HG03175 (cell line): ENCODE measurements at regions not wholly inside any gene's neighbourhood (a gene's known extent, or its start where the extent isn't known, plus 50 kb on each side); places are given as distances from the start of the nearest gene placed in this dataset.
"Not testable (repeated sequence)": the region's sequence is repeated elsewhere in the genome, so short reads cannot be mapped to it uniquely, and the experiment has no call there.

Source experiments
- ATAC-seq: cut with Tn5 transposase; IDR thresholded peaks from one replicate; pipeline ENCODE4 v1.9.1; 2021; ENCODE audit warnings: mild to moderate bottlenecking, moderate library complexity; ENCODE audit not compliant: unreplicated experiment

DNA sequence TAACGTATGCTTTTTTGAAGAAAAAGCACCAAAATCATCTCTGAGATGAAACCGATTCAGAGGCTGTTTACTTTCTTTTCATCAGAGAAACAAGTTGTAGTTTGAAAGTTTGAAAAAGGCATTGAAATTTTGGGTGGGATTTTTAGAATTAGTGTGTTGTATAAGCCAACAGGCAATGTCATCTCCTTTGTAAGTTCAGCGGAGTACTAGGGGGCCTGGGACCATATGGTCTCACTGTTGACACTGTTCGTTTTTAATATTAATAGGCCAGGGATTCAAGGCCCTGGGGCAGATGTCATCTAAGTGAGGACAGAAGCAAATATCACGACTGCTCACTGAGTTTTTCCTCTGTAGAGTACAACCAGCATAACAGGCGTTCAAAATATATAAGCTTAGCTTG is 256.2 kb upstream of the RARB start:
- ATAC-seq = no peak

DNA sequence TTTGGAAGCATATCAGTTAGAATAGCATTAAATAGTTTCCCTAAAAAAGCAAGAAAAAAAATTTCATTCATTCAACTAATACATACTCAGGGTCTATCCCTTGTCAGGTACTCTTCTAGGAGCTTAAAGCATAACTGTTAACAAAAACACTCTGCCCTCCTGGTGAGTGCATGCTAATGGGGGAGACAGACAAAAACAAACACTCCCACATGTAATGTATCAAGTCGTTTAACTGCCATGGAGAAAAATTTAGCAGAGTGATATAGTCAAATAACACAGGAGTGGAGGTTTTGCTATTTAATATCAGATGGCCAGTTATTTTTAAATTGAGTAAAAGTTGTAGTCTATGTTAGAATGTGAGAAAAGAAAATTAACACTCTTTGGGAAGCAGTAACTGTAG is 254.5 kb upstream of the RARB start:
- ATAC-seq = no peak

DNA sequence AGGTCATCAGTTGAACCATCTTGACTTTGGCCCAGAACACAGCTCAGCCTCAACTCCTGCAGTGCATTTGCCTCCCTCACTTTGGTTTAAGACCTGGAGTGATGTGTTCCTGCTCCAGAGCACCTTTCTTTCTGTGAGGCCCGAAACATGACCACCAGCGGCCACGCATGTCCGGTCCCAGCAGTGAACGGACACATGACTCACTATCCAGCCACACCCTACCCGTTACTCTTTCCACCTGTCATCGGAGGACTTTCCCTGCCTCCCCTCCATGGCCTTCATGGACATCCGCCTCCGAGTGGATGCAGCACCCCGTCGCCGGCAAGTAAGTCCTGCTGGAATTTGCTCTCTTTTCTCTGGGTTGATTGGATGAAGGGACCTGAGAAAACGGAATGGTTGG is 253.8 kb upstream of the RARB start:
- no peak for ATAC-seq

DNA sequence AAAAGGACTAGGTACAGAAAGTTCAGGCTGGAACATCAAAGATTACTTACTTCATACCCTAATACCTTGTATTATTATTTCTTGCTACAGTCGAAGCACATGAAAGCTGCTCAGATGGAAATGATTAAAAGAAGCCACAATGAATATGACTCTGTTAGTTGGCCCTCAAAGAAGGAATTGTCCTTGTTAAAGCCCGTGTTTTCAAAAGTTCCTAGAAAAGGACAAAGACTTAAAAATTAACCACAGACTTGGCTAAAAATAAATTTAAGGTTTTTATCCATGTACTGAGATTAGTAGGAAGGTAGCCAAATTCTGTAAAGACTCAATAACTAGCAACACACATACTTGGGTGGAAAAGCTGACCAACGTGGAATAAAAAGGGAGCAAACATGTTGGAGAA is 251.0 kb upstream of the RARB start:
- ATAC-seq = no peak

GRCh38 chr3:25178672-25179071 is 249.4 kb upstream of the RARB start:
- no peak for ATAC-seq

- ATAC-seq = no peak
Measured at GRCh38 chr3:25181096-25181495, 247.0 kb upstream of the RARB start.

- no peak for ATAC-seq
Measured at GRCh38 chr3:25182794-25183193, 245.3 kb upstream of the RARB start.

DNA sequence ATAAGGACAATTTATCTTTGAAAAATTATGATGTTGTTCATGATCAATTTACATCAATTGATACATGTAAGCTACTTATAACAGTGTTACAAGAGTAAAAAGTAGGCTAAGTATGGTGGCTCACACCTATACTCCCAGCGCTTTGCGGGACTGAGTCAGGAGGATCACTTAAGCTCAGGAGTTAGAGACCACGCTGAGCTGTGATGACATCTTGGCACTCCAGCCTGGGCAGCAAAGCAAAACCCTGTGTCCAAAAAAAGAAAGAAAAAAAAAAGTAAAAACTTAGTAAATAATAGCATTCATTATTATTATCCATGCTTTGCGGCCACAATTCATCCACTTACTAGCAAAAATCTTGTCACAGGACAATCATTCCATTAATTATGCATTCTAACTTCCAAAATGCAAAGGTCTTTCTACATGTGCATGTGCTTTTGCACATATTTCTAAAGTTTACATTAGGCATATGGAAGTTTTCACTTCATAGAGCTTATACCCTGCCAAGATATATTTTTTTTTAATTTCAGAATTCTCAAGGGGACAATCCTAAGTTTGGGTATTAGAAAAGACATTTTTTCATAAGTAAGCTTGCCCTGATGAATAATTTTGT is 243.3 kb upstream of the RARB start:
- no peak for ATAC-seq

- no peak for ATAC-seq
Measured at GRCh38 chr3:25191673-25192072, 236.4 kb upstream of the RARB start.

DNA sequence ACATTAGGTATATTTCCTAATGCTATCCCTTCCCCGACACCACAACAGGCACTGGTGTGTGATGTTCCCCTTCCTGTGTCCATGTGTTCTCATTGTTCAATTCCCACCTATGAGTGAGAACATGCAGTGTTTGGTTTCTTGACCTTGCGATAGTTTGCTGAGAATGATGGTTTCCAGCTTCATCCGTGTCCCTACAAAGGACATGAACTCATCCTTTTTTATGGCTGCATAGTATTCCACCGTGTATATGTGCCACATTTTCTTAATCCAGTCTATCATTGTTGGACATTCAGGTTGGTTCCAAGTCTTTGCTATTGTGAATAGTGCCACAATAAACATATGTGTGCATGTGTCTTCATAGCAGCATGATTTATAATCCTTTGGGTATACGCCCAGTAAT is 228.5 kb upstream of the RARB start:
- not testable (repeated sequence) for ATAC-seq

- no peak for ATAC-seq
Measured at GRCh38 chr3:25212736-25213135, 215.3 kb upstream of the RARB start.

- ATAC-seq = no peak
Measured at GRCh38 chr3:25214034-25214433, 214.0 kb upstream of the RARB start.

DNA sequence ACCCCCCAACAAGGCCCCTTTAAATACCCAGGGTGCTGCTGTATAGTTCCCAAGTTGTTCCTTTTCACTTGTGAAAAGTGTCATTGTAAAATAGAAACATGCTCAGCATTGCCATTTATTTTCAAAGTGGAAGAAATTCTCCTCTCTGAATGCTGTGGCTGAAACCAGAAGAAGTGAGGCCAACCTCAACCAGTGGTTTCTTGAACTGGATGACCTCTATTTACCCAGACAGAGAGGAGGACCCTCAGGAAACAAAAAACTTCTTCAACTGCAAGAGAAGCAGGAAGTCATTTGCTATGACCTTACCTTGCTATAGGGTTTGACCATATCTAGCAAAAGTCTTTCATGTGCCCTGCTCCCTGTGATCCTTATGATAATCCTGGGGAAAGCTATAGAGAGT is 209.7 kb upstream of the RARB start:
- ATAC-seq = no peak

DNA sequence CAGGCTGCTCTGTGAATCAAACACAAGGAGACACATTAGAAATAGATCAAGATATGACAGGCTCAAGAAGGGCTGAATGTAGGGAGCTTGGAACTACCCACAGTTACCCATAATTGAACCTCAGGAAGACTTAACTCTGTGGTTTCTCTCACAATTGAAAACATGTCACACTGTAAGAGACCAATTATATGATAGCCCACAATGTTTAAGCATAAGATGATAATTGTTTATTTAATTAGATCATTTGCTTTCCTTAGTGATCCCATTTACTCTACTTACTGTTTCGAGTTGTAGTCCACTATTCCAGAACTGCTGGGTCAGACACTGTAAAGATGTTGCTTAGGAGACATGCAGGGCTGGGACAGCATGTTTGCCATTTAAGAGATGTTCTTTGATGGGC is 201.3 kb upstream of the RARB start:
- ATAC-seq = no peak

DNA sequence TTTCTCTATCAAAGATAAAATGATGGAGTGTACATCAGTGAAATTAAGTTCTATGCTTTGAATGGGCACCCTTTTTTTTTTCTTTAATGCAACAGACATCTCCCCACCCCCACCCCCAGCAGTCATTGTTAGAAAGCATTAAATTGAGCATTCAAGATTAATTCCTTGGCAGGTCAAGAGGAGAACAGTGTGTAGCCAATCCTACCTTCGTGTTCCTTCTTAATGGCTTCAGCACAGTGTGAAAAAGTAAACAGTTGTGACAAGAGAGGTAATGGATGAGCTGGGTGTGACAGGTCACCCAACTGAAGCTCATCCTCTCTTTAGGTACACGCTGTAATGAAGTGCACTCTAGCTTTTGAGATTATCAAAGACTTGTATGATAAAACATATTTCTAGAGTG is 198.5 kb upstream of the RARB start:
- no peak for ATAC-seq

- no peak for ATAC-seq
Measured at GRCh38 chr3:25235031-25235430, 193.0 kb upstream of the RARB start.

GRCh38 chr3:25235466-25235865 is 192.6 kb upstream of the RARB start:
- no peak for ATAC-seq

- ATAC-seq = no peak
Measured at GRCh38 chr3:25237602-25238001, 190.5 kb upstream of the RARB start.

GRCh38 chr3:25239042-25239441 is 189.0 kb upstream of the RARB start:
- ATAC-seq = no peak

DNA sequence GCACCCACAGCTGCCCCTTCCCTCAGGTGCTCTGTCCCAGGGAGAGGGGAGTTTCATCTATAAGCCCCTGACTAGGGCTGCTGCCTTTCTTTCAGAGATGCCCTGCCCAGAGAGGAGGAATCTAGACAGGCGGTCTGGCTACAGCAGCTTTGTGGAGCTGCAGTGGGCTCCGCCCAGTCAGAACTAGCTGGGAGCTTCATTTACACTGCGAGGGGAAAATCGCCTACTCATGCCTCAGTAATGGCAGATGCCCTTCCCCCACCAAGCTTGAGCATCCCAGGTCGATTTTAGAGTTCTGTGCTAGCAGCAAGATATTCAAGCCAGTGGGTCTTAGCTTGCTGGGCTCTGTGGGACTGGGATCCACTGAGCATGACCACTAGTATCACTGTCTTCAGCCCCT is 181.2 kb upstream of the RARB start:
- no peak for ATAC-seq

- ATAC-seq = no peak
Measured at GRCh38 chr3:25252291-25252690, 175.8 kb upstream of the RARB start.

DNA sequence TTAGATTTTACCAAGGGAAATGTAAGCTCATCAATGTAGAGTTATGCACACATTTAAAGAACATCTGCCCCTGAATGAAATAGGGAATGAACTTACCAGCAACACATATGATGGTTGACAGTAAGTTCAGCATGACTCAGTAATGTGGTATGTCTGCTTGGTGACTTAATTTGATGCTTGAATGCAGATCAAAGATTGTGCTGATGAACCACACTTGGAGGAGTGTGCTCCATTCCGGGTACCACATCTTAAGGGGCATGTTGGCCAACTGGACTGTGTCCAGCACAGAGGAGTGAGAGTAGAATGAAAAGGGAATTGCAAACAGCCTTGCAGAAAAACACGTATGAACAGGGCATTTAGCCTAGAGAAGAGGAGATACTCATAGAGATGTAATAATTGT is 171.0 kb upstream of the RARB start:
- no peak for ATAC-seq

DNA sequence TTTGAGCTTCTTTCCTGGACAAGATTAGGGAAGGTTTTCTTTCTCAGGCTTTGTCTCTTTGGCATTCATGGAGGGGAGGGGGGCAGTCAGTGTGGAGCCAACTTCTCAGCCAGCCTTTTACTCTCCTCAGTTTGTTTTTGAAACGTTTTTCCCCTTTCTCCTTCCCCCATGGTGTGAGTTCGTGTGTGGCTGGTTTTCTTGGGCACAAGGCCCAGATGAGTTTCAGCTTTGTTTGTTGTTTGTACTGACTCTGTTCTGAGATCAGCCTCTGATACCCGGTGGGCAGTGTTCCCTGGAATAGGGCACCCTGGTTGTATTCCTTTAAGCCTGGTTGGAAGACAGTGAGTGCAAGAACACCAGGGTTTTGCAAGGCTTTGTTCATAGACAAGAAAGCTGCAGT is 168.2 kb upstream of the RARB start:
- no peak for ATAC-seq

DNA sequence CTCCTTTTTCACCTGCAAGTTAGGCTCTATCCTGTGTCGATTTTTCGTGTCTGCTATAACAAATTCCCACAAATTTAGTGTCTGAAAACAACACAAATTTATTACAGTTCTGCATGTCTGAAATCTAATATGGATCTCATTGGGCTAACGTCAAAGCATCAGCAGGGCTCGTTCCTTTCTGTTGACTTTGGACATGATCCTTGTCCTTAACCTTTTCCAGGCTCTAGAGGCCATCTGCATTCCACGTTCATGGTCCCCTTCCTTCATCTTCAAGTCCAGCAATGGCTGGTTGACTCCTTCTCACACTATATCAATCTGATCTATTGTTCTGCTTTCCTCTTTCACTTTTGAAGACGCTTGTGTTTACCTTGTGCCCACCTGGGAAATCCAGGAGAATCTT is 165.7 kb upstream of the RARB start:
- no peak for ATAC-seq
